GM12878 (cell line): ENCODE measurements at regions not wholly inside any gene's neighbourhood (a gene's known extent, or its start where the extent isn't known, plus 50 kb on each side); places are given as distances from the start of the nearest gene placed in this dataset.
"Not testable (repeated sequence)": the region's sequence is repeated elsewhere in the genome, so short reads cannot be mapped to it uniquely, and the experiment has no call there.

Experiments
- ATAC-seq: fragments of 200-7000 bp; cut with Tn5 transposase; 3 replicates; pipeline ENCODE4 v1.9.1; 2020; ENCODE audit warnings: mild to moderate bottlenecking, moderate library complexity
- BruUV-seq: library from RNA; stranded (reverse); fragments of 400-500 nt; replicated peaks from 2 replicates; lab custom pipeline; 2021; lab: Mats Ljungman, UMichigan
- CTCF ChIA-PET: fragments of 300-600 bp; sonication (Branson Sonifier 250); formaldehyde crosslinking; extraction: SDS; loops from one replicate; lab custom pipeline; 2021; ENCODE audit warnings: inconsistent platforms; lab: Yijun Ruan, JAX
- POLR2A ChIA-PET: fragments of 350-600 bp; formaldehyde crosslinking; extraction: SDS; loops from one replicate; lab custom pipeline; 2021; ENCODE audit warnings: inconsistent platforms; lab: Charles Lee
- RAD21 ChIA-PET: fragments of 300-600 bp; sonication (Branson Sonifier 250); formaldehyde crosslinking; loops from one replicate; lab custom pipeline; 2023; ENCODE audit warnings: antibody characterized with exemption; ENCODE audit not compliant: unreplicated experiment; lab: Charles Lee
- SMC1A ChIA-PET: fragments of 300-600 bp; sonication (Branson Sonifier 250); formaldehyde crosslinking; loops from one replicate; lab custom pipeline; 2023; ENCODE audit not compliant: unreplicated experiment, uncharacterized antibody; lab: Charles Lee
- DNase-seq: peaks from one replicate; pipeline ENCODE4 v3.0.0-alpha.2; 2011; ENCODE audit warnings: low read depth, low spot score
- FAIRE-seq: peaks from 3 replicates; lab custom pipeline; 2011; peaks lifted over from hg19 to GRCh38; lab: Jason Lieb, UNC
- H2AFZ ChIP-seq: 2 replicates; pipeline ENCODE4 v1.6.0; 2011; ENCODE audit warnings: low read depth, low read length, control low read depth; ENCODE audit not compliant: control insufficient read depth
- H3K27ac ChIP-seq: 2 replicates; pipeline ENCODE4 v1.5.1; 2011; ENCODE audit warnings: control low read depth; ENCODE audit not compliant: control insufficient read depth, insufficient read depth
- H3K27me3 ChIP-seq, 2 experiments: replicated peaks in 1 of 2; 2 replicates each; pipeline versions ENCODE4 v1.6.0 to v1.6.1; 2011; ENCODE audit warnings: low read length in 1 of 2; ENCODE audit not compliant: control insufficient read depth in 2 of 2, insufficient read depth in 2 of 2
- H3K36me3 ChIP-seq, 2 experiments: 2 replicates each; pipeline ENCODE4 v1.5.1; 2011; ENCODE audit warnings: low read length in 1 of 2; ENCODE audit not compliant: control insufficient read depth in 2 of 2, insufficient read depth in 2 of 2
- H3K4me1 ChIP-seq: 2 replicates; pipeline ENCODE4 v1.6.1; 2011; ENCODE audit warnings: mild to moderate bottlenecking, low read length, moderate library complexity, mixed read lengths; ENCODE audit not compliant: control insufficient read depth, insufficient read depth
- H3K4me2 ChIP-seq: 2 replicates; pipeline ENCODE4 v1.6.0; 2011; ENCODE audit warnings: control low read depth; ENCODE audit not compliant: control insufficient read depth, insufficient read depth
- H3K4me3 ChIP-seq: fragments of 200-600 bp; sonication (generic); 2 replicates; pipeline ENCODE4 v1.5.1; 2016
- H3K79me2 ChIP-seq: 2 replicates; pipeline ENCODE4 v1.6.0; 2011; ENCODE audit warnings: low read length; ENCODE audit not compliant: control insufficient read depth, insufficient read depth
- H3K9ac ChIP-seq: 2 replicates; pipeline ENCODE4 v1.8.0; 2011; ENCODE audit warnings: low read length, control low read depth, mixed read lengths; ENCODE audit not compliant: control insufficient read depth, insufficient read depth
- H3K9me3 ChIP-seq: replicated peaks from 3 replicates; pipeline ENCODE4 v1.5.1; 2011; ENCODE audit warnings: mild to moderate bottlenecking, low read length; ENCODE audit not compliant: control insufficient read depth, insufficient read depth
- H4K20me1 ChIP-seq: 2 replicates; pipeline ENCODE4 v1.6.0; 2011; ENCODE audit not compliant: control insufficient read depth, insufficient read depth
- CHD1 ChIP-seq: IDR thresholded peaks from 2 replicates; pipeline ENCODE4 v1.6.1; 2012; ENCODE audit warnings: low read depth, low read length, improper control_type of control experiment
- EED ChIP-seq: sonication (generic); IDR thresholded peaks from 2 replicates; pipeline ENCODE4 v1.6.1; 2016; ENCODE audit warnings: antibody characterized with exemption, low read depth
- EP300 ChIP-seq, 2 experiments: fragments of 150-350 bp in 1 of 2; IDR thresholded peaks; 2 replicates each; pipeline ENCODE4 v1.6.1; 2011 to 2012; ENCODE audit warnings: low read depth in 2 of 2, low read length in 2 of 2, borderline replicate concordance in 1 of 2, improper control_type of control experiment in 1 of 2, inconsistent platforms in 1 of 2; ENCODE audit not compliant: control insufficient read depth in 1 of 2
- JUND ChIP-seq: IDR thresholded peaks from 2 replicates; pipeline ENCODE4 v1.6.1; 2012; ENCODE audit warnings: low read depth, mild to moderate bottlenecking, low read length, improper control_type of control experiment, moderate library complexity
- NBN ChIP-seq: fragments of 450-650 bp; IDR thresholded peaks from 2 replicates; pipeline ENCODE4 v1.6.1; 2016
- TCF3 ChIP-seq: IDR thresholded peaks from 2 replicates; pipeline ENCODE4 v1.6.1; 2012; ENCODE audit warnings: low read depth, mild to moderate bottlenecking, low read length, borderline replicate concordance; ENCODE audit not compliant: insufficient read depth
- WGBS: methylation state at CpG from one replicate; pipeline ENCODE4 v1.1.6; 2016; ENCODE audit warnings: low lambda C conversion rate; ENCODE audit not compliant: insufficient replicate concordance, insufficient coverage; ENCODE audit errors: missing lambda C conversion rate; 5-methylcytosine and 5-hydroxymethylcytosine counted together
- in situ Hi-C: fragments of 300-500 bp; cut with MboI; formaldehyde crosslinking; loops from 9 replicates; pipeline ENCODE4 v1.14.3; 2018; ENCODE audit warnings: mixed read lengths
- intact Hi-C: fragments of 100-400 bp; cut with micrococcal nuclease; formaldehyde crosslinking; loops from one replicate; pipeline ENCODE4 v1.14.2; 2022; ENCODE audit not compliant: unreplicated experiment
- TF ChIP-seq, protein P1 (sequence below): fragments of 450-650 bp; IDR thresholded peaks from 2 replicates; pipeline ENCODE4 v1.6.1; 2017; ENCODE audit warnings: borderline replicate concordance

DNA sequence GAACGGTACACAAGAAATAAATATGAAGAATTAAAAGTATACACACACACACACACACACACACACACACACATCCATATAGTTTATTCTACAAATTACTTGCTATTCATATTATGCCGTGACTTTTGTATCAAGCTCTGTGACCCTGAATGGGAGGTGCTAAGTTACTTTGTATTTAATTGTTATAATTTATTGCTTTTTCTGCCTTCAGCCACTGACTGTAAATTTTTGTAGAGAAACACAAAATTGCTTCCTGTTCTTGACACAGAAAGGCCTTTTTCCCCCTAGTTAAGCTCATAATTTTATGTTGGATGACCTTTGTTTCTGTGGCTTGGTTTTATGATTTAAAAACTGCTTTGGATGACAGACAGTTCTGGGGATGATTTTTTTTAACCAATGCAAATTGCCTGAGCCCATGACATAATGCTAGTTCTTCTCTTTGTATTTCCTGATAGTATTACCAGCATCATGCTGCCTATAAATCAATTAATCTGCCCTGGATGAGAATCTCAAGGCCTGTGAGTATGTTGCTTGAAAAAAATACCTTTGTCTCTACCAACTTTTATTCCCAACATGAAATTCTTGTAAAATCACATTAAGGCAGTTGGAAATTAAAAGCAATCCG, 140.0 kb downstream of the FMR1NB start:
- no peak overlapping the region for H3K27ac ChIP-seq
- H3K4me3 ChIP-seq = no peak overlapping the region
- ChIA-PET POLR2A (no interaction called here), RAD21 (no interaction called here), CTCF (no interaction called here), SMC1A (no interaction called here)
- H3K9me3 ChIP-seq = no peaks in the 10 kb centered on the region; the same call in 2 of the 3 replicates
- no peak overlapping the region for H3K4me2 ChIP-seq
- no peaks in the 10 kb centered on the region for H3K79me2 ChIP-seq
- intact Hi-C loops = no loop called here
- WGBS = 20% methylated on average over 3 of the region's 3 CpGs
- in situ Hi-C loops = no loop called here
- H3K9ac ChIP-seq = no peak overlapping the region
- no peaks in the 10 kb centered on the region for H3K27me3 ChIP-seq
- no TSS peak for BruUV-seq
- no peak for DNase-seq
- TF ChIP-seq EP300 (IDR thresholded peaks at IDR 0.05; ENCODE audit: borderline replicate concordance in 1 of 2, control insufficient read depth in 1 of 2, low read depth in 2 of 2, low read length in 2 of 2) (no peak), NBN (no peak), TCF3 (no peak), JUND (no peak), EED (no peak), CHD1 (no peak)
- TF ChIP-seq, protein P1, sequence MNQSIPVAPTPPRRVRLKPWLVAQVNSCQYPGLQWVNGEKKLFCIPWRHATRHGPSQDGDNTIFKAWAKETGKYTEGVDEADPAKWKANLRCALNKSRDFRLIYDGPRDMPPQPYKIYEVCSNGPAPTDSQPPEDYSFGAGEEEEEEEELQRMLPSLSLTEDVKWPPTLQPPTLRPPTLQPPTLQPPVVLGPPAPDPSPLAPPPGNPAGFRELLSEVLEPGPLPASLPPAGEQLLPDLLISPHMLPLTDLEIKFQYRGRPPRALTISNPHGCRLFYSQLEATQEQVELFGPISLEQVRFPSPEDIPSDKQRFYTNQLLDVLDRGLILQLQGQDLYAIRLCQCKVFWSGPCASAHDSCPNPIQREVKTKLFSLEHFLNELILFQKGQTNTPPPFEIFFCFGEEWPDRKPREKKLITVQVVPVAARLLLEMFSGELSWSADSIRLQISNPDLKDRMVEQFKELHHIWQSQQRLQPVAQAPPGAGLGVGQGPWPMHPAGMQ = no peak
- no peaks in the 10 kb centered on the region for H3K4me1 ChIP-seq
- no peak for ATAC-seq
- no peaks in the 10 kb centered on the region for H4K20me1 ChIP-seq
- no peak for FAIRE-seq
- no peaks in the 10 kb centered on the region for H3K36me3 ChIP-seq
- H2AFZ ChIP-seq = no peak overlapping the region

DNA sequence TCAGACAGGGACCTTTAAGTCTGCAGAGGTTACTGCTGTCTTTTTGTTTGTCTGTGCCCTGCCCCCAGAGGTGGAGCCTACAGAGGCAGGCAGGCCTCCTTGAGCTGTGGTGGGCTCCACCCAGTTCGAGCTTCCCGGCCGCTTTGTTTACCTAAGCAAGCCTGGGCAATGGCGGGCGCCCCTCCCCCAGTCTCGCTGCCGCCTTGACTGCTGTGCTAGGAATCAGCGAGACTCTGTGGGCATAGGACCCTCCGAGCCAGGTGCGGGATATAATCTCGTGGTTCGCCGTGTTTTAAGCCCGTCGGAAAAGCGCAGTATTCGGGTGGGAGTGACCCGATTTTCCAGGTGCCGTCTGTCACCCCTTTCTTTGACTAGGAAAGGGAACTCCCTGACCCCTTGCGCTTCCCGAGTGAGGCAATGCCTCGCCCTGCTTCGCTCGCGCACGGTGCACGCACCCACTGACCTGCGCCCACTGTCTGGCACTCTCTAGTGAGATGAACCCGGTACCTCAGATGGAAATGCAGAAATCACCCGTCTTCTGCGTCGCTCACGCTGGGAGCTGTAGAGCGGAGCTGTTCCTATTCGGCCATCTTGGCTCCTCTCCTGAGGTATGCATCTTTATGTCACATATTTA, 147.9 kb downstream of the FMR1NB start:
- H3K9ac ChIP-seq, DNase-seq, ATAC-seq, H3K9me3 ChIP-seq, FAIRE-seq, H3K27ac ChIP-seq, POLR2A ChIA-PET, RAD21 ChIA-PET, in situ Hi-C loops, H3K27me3 ChIP-seq, CTCF ChIA-PET, H3K4me1 ChIP-seq, BruUV-seq, H2AFZ ChIP-seq, intact Hi-C loops, H3K4me2 ChIP-seq, SMC1A ChIA-PET, H3K79me2 ChIP-seq, H4K20me1 ChIP-seq, H3K36me3 ChIP-seq, H3K4me3 ChIP-seq: not testable (repeated sequence)
- WGBS = 52% methylated on average over 27 of the region's 35 CpGs
